ENCODE measurements at regions not wholly inside any gene's neighbourhood (a gene's known extent, or its start where the extent isn't known, plus 50 kb on each side); places are given as distances from the start of the nearest gene placed in this dataset.

DNA sequence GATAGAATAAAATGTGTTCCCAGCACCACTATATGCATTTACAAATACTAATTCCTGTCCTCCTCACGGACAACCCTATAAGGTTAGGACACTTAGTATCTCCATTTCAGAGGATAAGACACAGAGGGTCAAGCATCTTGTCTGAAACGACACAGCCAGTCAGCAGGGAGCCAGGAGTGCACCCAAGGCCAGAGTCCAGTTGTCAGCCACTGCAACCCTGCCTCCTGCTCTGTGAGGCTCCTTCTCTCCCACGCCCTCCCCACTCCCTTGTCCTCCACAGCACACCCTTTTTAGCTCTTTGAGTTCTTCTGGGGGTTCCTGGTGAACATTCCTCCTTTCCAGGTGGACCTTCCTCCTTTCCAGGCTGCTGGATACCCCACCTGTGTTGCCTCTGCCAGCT lies 119.0 kb upstream of the TNR start:
- no peak overlapping the region for H3K4me3 ChIP-seq (ENCODE audit: low read depth, low read length)
- DNase-seq (ENCODE audit: low read depth): no peak
- TF ChIP-seq, protein P1, sequence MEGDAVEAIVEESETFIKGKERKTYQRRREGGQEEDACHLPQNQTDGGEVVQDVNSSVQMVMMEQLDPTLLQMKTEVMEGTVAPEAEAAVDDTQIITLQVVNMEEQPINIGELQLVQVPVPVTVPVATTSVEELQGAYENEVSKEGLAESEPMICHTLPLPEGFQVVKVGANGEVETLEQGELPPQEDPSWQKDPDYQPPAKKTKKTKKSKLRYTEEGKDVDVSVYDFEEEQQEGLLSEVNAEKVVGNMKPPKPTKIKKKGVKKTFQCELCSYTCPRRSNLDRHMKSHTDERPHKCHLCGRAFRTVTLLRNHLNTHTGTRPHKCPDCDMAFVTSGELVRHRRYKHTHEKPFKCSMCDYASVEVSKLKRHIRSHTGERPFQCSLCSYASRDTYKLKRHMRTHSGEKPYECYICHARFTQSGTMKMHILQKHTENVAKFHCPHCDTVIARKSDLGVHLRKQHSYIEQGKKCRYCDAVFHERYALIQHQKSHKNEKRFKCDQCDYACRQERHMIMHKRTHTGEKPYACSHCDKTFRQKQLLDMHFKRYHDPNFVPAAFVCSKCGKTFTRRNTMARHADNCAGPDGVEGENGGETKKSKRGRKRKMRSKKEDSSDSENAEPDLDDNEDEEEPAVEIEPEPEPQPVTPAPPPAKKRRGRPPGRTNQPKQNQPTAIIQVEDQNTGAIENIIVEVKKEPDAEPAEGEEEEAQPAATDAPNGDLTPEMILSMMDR (IDR thresholded peaks at IDR 0.05; ENCODE audit: control insufficient read depth, extremely low read depth, insufficient read depth): no peak

DNA sequence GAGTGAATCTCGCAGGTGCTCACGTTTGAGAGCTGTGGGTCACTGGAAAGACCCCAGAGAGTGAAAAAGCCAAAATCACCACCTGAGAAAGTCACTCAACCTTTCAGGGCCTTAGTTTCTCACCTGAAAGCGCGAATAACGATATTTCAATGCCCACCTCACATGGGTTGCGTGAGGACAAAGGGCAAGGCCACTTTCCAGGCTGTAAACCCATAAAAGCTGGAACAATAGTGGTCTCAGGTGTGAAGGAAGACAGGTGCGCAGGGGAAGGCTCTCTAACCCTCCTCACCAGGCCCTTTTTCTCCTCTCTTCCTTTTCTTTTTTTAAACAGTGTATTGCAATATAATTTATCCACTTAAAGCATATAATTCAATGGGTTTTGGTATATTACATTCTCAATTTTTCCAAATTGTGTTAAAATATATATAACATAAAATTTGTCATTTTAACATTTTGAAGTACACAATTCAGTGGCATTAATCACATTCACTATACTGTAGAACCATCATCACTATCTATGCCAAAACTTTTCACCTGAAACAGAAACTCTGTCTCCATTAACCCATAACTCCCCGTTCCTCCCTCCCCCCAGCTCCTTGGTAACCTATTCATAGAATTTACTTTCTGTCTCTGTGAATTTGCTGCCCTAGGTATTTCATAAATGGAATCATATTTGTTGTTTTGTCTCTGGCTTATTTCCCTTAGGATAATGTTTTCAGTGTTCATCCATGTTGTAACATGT lies 118.4 kb upstream of the TNR start:
- no peak overlapping the region for H3K4me3 ChIP-seq (ENCODE audit: low read depth, low read length)
- DNase-seq (ENCODE audit: low read depth): no peak
- TF ChIP-seq, protein P1 (IDR thresholded peaks at IDR 0.05; ENCODE audit: control insufficient read depth, extremely low read depth, insufficient read depth): no peak

DNA sequence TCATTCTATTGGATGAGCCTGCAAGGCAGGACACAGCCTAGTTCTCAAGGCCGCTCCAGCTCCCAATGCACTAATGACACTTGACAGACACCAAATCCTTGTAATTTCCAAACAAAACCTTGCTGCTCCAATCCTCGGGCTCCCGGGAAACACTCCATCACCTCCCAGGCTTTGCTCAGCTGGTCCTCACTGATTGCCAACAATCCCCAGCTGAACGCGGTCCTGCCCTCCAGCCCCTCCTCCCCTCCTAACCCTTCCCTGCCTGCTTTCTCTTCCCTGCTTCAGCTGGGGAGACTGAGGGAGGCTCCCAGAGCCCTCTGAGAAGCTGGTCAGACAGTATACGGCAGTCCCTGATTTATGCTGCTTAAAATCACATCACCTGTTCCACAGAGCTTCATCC lies 114.4 kb upstream of the TNR start:
- TF ChIP-seq, protein P1 (IDR thresholded peaks at IDR 0.05; ENCODE audit: control insufficient read depth, extremely low read depth, insufficient read depth): no peak
- no peak for DNase-seq (ENCODE audit: low read depth)
- H3K4me3 ChIP-seq (ENCODE audit: low read depth, low read length): no peak overlapping the region

DNA sequence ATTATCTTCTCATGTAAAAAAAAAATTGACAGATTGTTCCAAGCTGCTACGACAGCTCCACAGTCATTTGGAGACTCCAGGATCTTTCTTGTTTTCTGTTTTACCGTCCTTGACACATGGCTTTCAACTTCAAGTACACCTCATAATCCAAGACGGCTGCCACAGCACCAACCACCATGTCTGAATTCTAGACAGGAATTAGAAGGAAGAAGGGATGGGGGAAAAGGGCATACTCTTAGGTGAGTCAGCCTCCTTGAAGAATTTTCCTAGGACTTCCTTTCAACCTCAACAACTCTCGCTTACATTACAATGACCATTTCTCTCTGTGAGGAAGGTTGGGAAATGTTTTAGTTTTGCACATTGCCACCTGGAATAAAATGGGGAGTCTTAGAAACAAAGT lies 110.3 kb upstream of the TNR start:
- H3K4me3 ChIP-seq (ENCODE audit: low read depth, low read length): no peak overlapping the region
- TF ChIP-seq, protein P1 (IDR thresholded peaks at IDR 0.05; ENCODE audit: control insufficient read depth, extremely low read depth, insufficient read depth): no peak
- DNase-seq (ENCODE audit: low read depth): no peak

DNA sequence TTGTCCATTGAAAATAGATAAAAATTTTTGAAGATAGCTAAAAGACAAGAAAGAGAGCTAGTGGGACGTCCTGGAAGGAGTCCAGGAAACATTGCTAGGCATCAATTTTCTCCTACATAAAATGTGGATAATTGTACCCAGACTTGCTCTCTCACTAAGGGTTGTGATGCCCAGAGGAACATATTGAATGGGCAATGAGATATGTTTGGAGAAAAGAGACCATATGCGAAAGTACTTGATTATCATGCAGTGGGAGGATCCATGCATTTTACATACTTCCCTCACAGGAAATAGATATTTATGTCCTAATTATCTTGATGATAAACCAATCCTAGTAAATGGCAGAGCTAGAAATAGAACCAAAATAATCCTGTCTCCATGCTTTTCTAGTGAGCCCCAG lies 108.4 kb upstream of the TNR start:
- DNase-seq (ENCODE audit: low read depth): no peak
- no peak overlapping the region for H3K4me3 ChIP-seq (ENCODE audit: low read depth, low read length)
- TF ChIP-seq, protein P1 (IDR thresholded peaks at IDR 0.05; ENCODE audit: control insufficient read depth, extremely low read depth, insufficient read depth): no peak

DNA sequence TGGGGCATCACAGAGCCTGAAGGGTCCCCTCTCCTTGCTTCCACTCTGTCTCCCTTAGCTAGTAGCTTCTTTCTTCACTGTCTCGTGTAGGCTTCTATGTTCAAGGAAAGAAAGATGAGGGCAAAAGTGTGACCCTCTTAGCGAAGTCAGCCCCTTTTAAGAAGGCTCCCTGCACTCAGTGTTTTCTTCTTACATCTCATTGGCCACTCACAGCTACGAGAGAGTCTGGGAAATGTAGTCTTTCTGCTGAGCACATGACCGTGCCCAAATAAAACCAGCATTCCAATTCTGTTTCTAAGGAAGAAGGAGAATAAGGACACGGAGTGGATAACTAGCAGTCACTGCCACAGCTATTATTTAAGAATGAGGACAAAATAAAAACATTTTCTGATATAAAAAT lies 104.9 kb upstream of the TNR start:
- TF ChIP-seq, protein P1 (IDR thresholded peaks at IDR 0.05; ENCODE audit: control insufficient read depth, extremely low read depth, insufficient read depth): no peak
- DNase-seq (ENCODE audit: low read depth): no peak
- no peak overlapping the region for H3K4me3 ChIP-seq (ENCODE audit: low read depth, low read length)

DNA sequence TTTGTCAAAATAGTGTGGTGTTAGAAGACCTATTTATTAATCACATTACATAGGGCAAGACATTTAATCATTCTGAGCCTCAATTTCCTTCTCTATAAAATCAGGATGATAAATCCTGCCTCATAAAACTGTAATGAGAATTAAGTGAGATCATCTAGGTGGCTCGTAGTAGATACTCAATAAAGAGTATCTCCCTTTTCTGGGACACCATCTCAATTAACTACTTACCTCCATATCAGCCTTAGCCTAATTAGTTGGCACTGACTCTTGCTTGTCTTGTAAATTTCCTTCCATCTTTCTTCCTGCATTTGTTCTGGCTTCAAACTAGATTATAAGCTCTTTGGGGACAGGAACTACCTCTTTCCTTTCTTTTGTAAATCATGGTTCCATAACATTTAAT lies 102.6 kb upstream of the TNR start:
- H3K4me3 ChIP-seq (ENCODE audit: low read depth, low read length): no peak overlapping the region
- no peak for DNase-seq (ENCODE audit: low read depth)
- TF ChIP-seq, protein P1 (IDR thresholded peaks at IDR 0.05; ENCODE audit: control insufficient read depth, extremely low read depth, insufficient read depth): no peak
